AG10803 (cell line): ENCODE measurements at regions not wholly inside any gene's neighbourhood (a gene's known extent, or its start where the extent isn't known, plus 50 kb on each side); places are given as distances from the start of the nearest gene placed in this dataset.
A peak's percentile ranks its signal among the peaks of the same experiment; 100 is the strongest.
"Not testable (repeated sequence)": the region's sequence is repeated elsewhere in the genome, so short reads cannot be mapped to it uniquely, and the experiment has no call there.

Source experiments
- DNase-seq: peaks from one replicate; pipeline ENCODE4 v3.0.0; 2010; ENCODE audit warnings: low read depth
- H3K4me3 ChIP-seq: 2 replicates; pipeline ENCODE4 v1.5.1; 2011; ENCODE audit warnings: mild to moderate bottlenecking, low read length, control low read depth
- CTCF ChIP-seq: conservative IDR thresholded peaks from 2 replicates; pipeline ENCODE4 v1.5.1; 2011; ENCODE audit warnings: mild to moderate bottlenecking, low read length, control low read depth, inconsistent platforms

DNA sequence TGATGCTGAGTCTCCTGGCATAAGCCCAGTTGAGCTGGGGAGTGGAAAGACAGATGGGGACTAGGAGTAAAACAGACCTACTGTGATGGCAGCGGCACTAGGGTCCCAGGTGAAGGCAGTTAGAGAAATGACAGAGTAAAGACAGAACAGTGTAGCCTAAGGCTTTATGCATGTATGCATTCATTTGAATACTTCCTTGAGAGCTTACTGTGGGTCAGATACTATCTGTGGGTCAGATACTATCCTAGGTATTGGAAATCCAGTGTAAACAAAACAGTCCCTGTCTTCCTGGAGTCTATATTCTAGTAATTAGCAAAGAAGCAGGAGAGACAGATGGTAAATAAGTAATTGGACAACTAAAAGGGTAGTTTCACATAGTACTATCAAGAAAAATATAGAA is 73.7 kb upstream of the LRCH1 start:
- DNase-seq, result no peak
- TF ChIP-seq CTCF, result no peak

DNA sequence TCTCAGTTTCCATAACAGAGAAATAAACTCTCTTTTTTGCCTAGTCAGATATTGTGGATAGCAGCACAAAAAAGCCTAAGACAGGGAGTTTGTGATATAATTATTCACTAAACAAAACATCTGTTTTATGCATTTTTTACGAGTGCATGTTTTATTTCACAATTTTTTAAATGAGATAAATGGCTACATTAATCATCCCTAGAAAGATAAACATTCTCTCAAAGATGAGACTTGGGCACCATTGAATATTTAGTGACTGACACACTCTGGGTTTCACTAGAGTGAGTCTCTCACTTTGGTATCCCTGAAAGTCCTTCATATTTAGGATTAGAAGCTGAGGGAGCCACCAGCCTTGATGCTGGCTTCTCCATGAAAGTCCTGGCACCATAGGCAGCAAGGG is 74.3 kb upstream of the LRCH1 start:
- DNase-seq, result peak; percentile 19
- no peak overlapping the region for H3K4me3 ChIP-seq
- no peak for TF ChIP-seq CTCF

More for the DNA sequence above, 73.7 kb upstream of the LRCH1 start:
- H3K4me3 ChIP-seq, result no peak overlapping the region

DNA sequence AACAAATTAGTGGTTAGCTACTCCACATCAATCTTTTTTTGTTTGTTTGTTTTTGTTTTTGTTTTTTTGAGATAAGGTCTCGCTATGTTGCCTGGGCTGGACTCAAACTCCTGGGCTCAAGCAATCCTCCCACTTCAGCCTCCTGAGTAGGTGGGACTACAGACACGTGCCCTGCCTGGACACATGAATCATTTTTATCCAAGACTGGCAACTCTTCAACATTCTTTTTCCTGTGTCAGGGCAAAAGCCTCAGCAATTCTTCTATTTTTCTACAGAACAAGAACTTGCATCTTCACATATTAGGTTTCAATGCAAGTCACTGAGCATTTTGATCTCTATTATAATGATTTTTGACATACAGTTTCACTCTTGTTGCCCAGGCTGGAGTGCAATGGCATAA is 76.8 kb upstream of the LRCH1 start:
- DNase-seq, result peak; percentile 11
- TF ChIP-seq CTCF, result no peak
- no peak overlapping the region for H3K4me3 ChIP-seq

GRCh38 chr13:46475541-46475991 is 77.4 kb upstream of the LRCH1 start:
- no peak for TF ChIP-seq CTCF
- peak; percentile 72 for DNase-seq
- no peak overlapping the region for H3K4me3 ChIP-seq

DNA sequence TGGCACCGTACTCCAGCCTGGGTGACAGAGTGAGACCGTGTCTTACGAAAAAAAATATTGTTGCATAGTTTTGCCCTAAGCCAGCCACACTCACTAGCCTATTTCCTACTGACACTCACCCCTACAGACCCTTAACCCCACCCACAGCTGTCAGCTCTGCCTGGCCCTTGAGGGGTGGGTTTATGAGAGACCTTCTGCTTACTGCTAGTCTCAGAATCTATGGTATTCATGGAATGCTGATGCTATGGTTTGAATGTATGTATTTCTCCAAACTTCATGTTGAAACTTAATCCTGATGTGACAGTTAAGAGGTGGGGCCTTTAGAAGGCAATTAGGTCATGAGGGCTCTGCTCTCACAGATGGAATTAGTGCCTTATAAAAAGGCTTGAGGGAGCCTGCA is 79.2 kb upstream of the LRCH1 start:
- no peak overlapping the region for H3K4me3 ChIP-seq
- no peak for DNase-seq
- no peak for TF ChIP-seq CTCF

DNA sequence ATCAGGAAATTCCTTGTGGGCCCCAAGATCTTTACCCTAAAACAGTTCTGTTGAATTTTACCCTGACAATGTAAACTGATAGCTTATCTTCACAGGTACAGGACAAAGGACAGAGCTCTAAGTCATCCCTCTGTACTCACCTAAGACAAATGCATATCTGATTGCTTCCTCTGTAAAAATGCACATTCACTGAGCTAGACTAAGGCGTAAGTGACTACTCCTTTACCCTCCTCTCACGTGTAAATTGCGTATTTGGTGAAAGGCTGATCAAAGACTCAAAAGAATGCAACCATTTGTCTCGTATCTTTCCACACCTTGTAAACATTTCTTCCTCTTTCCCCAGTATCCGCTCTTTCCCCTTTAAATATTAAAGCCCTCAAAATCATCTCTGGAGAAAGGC is 80.6 kb upstream of the LRCH1 start:
- H3K4me3 ChIP-seq, result no peak overlapping the region
- TF ChIP-seq CTCF, result no peak
- no peak for DNase-seq

DNA sequence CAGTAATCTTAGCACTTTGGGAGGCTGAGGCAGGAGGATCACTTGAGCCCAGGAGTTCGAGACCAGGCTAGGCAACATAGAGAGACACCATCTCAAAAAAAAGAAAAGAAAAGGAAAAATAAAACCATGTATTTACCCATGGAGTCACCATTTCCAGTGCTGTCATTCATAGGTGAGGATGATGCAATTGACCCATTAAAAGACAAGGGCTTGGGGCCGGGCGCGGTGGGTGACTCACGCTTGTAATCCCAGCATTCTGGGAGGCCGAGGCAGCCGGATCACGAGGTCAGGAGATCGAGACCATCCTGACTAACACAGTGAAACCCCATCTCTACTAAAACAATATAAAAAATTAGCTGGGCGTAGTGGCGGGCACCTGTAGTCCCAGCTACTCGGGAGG is 82.6 kb upstream of the RUBCNL start:
- not testable (repeated sequence) for DNase-seq, H3K4me3 ChIP-seq
